ENCODE measurements at regions not wholly inside any gene's neighbourhood (a gene's known extent, or its start where the extent isn't known, plus 50 kb on each side); places are given as distances from the start of the nearest gene placed in this dataset.

DNA sequence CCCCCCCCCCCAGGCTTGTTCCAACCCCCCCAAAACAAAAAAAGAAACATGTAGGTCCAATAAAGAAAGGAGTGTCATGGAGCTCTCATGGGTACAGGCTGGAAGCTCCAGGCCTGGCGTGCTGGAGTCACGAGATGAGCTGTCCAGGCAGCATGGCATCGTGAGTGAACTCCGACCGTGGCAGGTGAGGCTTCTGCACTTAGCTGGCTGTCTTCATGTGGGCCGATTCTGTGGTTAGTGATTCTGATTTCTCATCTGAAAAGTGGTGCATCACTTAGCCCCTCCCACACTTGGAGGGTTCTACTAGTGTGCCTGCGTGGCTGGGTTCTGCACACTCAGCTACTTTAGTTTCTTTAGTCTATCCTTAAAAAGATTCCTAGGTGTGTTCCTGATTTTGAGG lies 126.4 kb upstream of the MGAT5 start:
- no peak overlapping the region for H4K8ac ChIP-seq (ENCODE audit: extremely low read depth, insufficient read depth, low read length)
- H3K27me3 ChIP-seq (replicated peaks in 1 of 4; ENCODE audit: control insufficient read depth in 3 of 4, extremely low read depth in 1 of 4, insufficient read depth in 3 of 4, low read length in 3 of 4), result no peaks in the 10 kb centered on the region; a peak in 1 of 7 replicates
- no peak overlapping the region for H2BK15ac ChIP-seq (ENCODE audit: low read length)
- peaks cover 8 to 14% of the 10 kb centered on the region in 2 experiments; a peak in 3 of 4 replicates for H3K9me3 ChIP-seq (ENCODE audit: insufficient read depth in 2 of 2, low read depth in 1 of 2, low read length in 1 of 2)
- H2BK20ac ChIP-seq (ENCODE audit: low read length), result no peak overlapping the region
- H2AFZ ChIP-seq (ENCODE audit: low read length), result no peak overlapping the region
- H3K4me1 ChIP-seq (replicated peaks in 1 of 4; ENCODE audit: control insufficient read depth in 3 of 4, insufficient read depth in 4 of 4, low read length in 3 of 4), result peaks cover 4 to 17% (median 8%) of the 10 kb centered on the region in 4 experiments; a peak in 4 of 7 replicates
- POLR2A ChIA-PET (ENCODE audit: partially characterized antibody), result interaction anchor here (0.6 kb wide), 1 partner anchor 364 kb away, joined by 4 read pairs; no protein-coding TSS in a partner anchor
- H3K4me2 ChIP-seq (ENCODE audit: insufficient read depth in 1 of 2, low read depth in 2 of 2, low read length in 2 of 2), result no peak overlapping the region
- H3K4me3 ChIP-seq (ENCODE audit: extremely low read depth in 1 of 4, insufficient read depth in 2 of 4, low read depth in 3 of 4, low read length in 4 of 4), result no peak overlapping the region
- H4K20me1 ChIP-seq (replicated peaks in 1 of 2; ENCODE audit: control insufficient read depth in 1 of 2, insufficient read depth in 2 of 2, low read length in 2 of 2), result peaks cover 7 to 12% of the 10 kb centered on the region in 2 experiments
- H2BK120ac ChIP-seq (replicated peaks; ENCODE audit: low read depth, low read length), result no peak overlapping the region
- no peak for FAIRE-seq
- no peak for DNase-seq (ENCODE audit: low read depth in 1 of 2, low spot score in 2 of 2)
- no peak overlapping the region for H2BK12ac ChIP-seq (ENCODE audit: low read depth, low read length)
- no peaks in the 10 kb centered on the region; the same call in 1 of the 2 replicates for H3K23me2 ChIP-seq (ENCODE audit: low read depth, low read length)
- H3K14ac ChIP-seq (ENCODE audit: insufficient read length), result no peak overlapping the region
- H2BK5ac ChIP-seq (ENCODE audit: low read depth, low read length), result no peak overlapping the region
- H3K79me1 ChIP-seq (ENCODE audit: low read depth, low read length), result peaks cover 9% of the 10 kb centered on the region; the same call in 1 of the 2 replicates
- 92% methylated on average over 7 of the region's 7 CpGs; no CpG with 5 or more reads in 1 of the 2 experiments for WGBS, 2 experiments (ENCODE audit: extremely low coverage in 1 of 2, insufficient coverage in 1 of 2, insufficient read length in 1 of 2, insufficient replicate concordance in 2 of 2, low coverage in 1 of 2, low lambda C conversion rate in 2 of 2, missing lambda C conversion rate in 1 of 2)
- no peak overlapping the region for H3K23ac ChIP-seq (ENCODE audit: insufficient read length)
- H3K4ac ChIP-seq (replicated peaks; ENCODE audit: insufficient read length, low read depth, low read length), result no peak overlapping the region
- H3K79me2 ChIP-seq (ENCODE audit: control insufficient read depth in 1 of 2, insufficient read depth in 2 of 2, low read length in 2 of 2), result peaks cover 25 to 95% of the 10 kb centered on the region in 2 experiments
- no peak overlapping the region for H3K18ac ChIP-seq (ENCODE audit: extremely low read depth, low read length)
- H2AK5ac ChIP-seq (ENCODE audit: low read depth, low read length), result no peak overlapping the region
- no peak overlapping the region for H3K56ac ChIP-seq (replicated peaks; ENCODE audit: insufficient read length, low read depth, low read length)
- peaks cover 0 to 12% (median 0%) of the 10 kb centered on the region in 4 experiments; a peak in 2 of 8 replicates for H3K36me3 ChIP-seq (ENCODE audit: control insufficient read depth in 2 of 4, insufficient read depth in 4 of 4, low read length in 3 of 4)
- no peak overlapping the region for H4K5ac ChIP-seq (ENCODE audit: insufficient read length, low read depth, low read length)
- CTCF ChIA-PET (ENCODE audit: partially characterized antibody), result interaction anchor here (0.5 to 2.3 kb wide), 10 partner anchors 9 to 171 kb away, joined by 3 to 12 read pairs (median 4); no protein-coding TSS in a partner anchor
- H4K91ac ChIP-seq (replicated peaks; ENCODE audit: insufficient read length, low read length), result peak overlapping the region; percentile 20
- no peak overlapping the region for H3K27ac ChIP-seq (ENCODE audit: low read depth, low read length)
- no peak overlapping the region for H3K9ac ChIP-seq (replicated peaks in 1 of 4; ENCODE audit: extremely low read depth in 1 of 4, low read depth in 3 of 4, low read length in 3 of 4)
- TF ChIP-seq CBX5 (IDR thresholded peaks at IDR 0.05; ENCODE audit: low read depth, low read length) (no peak), BRCA1 (IDR thresholded peaks at IDR 0.05; ENCODE audit: low read depth, low read length) (no peak), SUZ12 (IDR thresholded peaks at IDR 0.05; ENCODE audit: low read length) (no peak), EP300 (IDR thresholded peaks at IDR 0.05; ENCODE audit: borderline replicate concordance in 1 of 2, low read depth in 2 of 2, low read length in 2 of 2) (no peak), SP2 (IDR thresholded peaks at IDR 0.05; ENCODE audit: low read length) (no peak), SP1 (IDR thresholded peaks at IDR 0.05; ENCODE audit: low read depth, low read length) (no peak), JUND (IDR thresholded peaks at IDR 0.05; ENCODE audit: low read length) (no peak), ZNF274 (IDR thresholded peaks at IDR 0.05; ENCODE audit: borderline replicate concordance, extremely low read depth, low read length) (no peak), RAD21 (IDR thresholded peaks at IDR 0.05 in 1 of 2, conservative IDR thresholded peaks at IDR 0.05 in 1 of 2; ENCODE audit: low read depth in 2 of 2, low read length in 2 of 2) (no peak), ASH2L (IDR thresholded peaks at IDR 0.05; ENCODE audit: low read length) (no peak)
- TF ChIP-seq, protein P1, sequence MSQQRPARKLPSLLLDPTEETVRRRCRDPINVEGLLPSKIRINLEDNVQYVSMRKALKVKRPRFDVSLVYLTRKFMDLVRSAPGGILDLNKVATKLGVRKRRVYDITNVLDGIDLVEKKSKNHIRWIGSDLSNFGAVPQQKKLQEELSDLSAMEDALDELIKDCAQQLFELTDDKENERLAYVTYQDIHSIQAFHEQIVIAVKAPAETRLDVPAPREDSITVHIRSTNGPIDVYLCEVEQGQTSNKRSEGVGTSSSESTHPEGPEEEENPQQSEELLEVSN (IDR thresholded peaks at IDR 0.05), result no peak
- TF ChIP-seq, protein P2, sequence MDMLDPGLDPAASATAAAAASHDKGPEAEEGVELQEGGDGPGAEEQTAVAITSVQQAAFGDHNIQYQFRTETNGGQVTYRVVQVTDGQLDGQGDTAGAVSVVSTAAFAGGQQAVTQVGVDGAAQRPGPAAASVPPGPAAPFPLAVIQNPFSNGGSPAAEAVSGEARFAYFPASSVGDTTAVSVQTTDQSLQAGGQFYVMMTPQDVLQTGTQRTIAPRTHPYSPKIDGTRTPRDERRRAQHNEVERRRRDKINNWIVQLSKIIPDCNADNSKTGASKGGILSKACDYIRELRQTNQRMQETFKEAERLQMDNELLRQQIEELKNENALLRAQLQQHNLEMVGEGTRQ (IDR thresholded peaks at IDR 0.05; ENCODE audit: low read length), result no peak

Measured in H1 (cell line).